KMS-11 (cell line): ENCODE measurements at regions not wholly inside any gene's neighbourhood (a gene's known extent, or its start where the extent isn't known, plus 50 kb on each side); places are given as distances from the start of the nearest gene placed in this dataset.

Experiments
- H2AFZ ChIP-seq: fragments of 200-600 bp; sonication (generic); 2 replicates; pipeline ENCODE4 v1.6.1; 2016; ENCODE audit warnings: antibody characterized with exemption, mixed run types, low read depth
- H3K27ac ChIP-seq: fragments of 200-600 bp; sonication (generic); 2 replicates; pipeline ENCODE4 v1.6.1; 2016; ENCODE audit warnings: mild to moderate bottlenecking, mixed run types
- H3K27me3 ChIP-seq: fragments of 200-600 bp; sonication (generic); 2 replicates; pipeline ENCODE4 v1.6.1; 2017; ENCODE audit warnings: mild to moderate bottlenecking, low read depth, mixed run types, moderate library complexity; ENCODE audit not compliant: insufficient read depth
- H3K36me3 ChIP-seq: fragments of 200-600 bp; sonication (generic); 2 replicates; pipeline ENCODE4 v1.6.1; 2017; ENCODE audit warnings: mild to moderate bottlenecking, mixed run types; ENCODE audit not compliant: insufficient read depth
- H3K4me1 ChIP-seq: fragments of 200-600 bp; sonication (generic); 2 replicates; pipeline ENCODE4 v1.6.1; 2016; ENCODE audit warnings: mild to moderate bottlenecking, low read depth, mixed run types; ENCODE audit not compliant: poor library complexity, severe bottlenecking
- H3K4me2 ChIP-seq: fragments of 200-600 bp; sonication (generic); 2 replicates; pipeline ENCODE4 v1.7.0; 2016; ENCODE audit warnings: mild to moderate bottlenecking, mixed run types
- H3K4me3 ChIP-seq: fragments of 200-600 bp; sonication (generic); IDR thresholded peaks from 2 replicates; pipeline ENCODE4 v1.6.1; 2017; ENCODE audit warnings: low read depth, low read length, mixed read lengths; ENCODE audit not compliant: insufficient read depth
- H3K79me2 ChIP-seq: fragments of 200-600 bp; sonication (generic); 2 replicates; pipeline ENCODE4 v1.6.1; 2016; ENCODE audit warnings: low read depth, mixed run types; ENCODE audit not compliant: insufficient read depth
- H3K9ac ChIP-seq: fragments of 200-600 bp; sonication (generic); 2 replicates; pipeline ENCODE4 v1.6.1; 2016; ENCODE audit warnings: mild to moderate bottlenecking, mixed run types
- H4K20me1 ChIP-seq: fragments of 200-600 bp; sonication (generic); 2 replicates; pipeline ENCODE4 v1.6.1; 2016; ENCODE audit warnings: mild to moderate bottlenecking, mixed run types; ENCODE audit not compliant: insufficient read depth
- TF ChIP-seq, protein P1 (sequence below): fragments of 200-600 bp; sonication (generic); conservative IDR thresholded peaks from 2 replicates; pipeline ENCODE4 v1.6.1; 2017; ENCODE audit warnings: low read depth, mild to moderate bottlenecking, antibody characterized with exemption, low read length, moderate library complexity, mixed read lengths

DNA sequence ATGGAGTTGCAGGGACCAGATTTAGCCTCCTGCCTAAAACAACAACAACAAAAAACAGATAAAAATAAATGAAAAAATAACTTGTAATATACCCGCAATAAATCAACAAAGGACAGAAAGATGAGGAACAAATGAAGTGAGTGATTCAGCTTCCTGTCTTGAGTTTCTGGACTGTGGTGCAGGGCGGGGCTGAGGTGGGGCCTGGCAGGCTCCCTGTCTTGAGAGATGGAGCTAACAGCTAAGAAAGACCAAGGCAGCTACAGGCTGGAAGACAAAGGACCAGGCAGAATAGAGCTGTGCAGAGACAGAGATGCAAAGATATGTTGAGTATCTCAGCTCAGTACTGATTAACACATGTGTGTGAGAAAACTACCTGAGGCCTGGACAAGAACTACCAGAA is 879.2 kb downstream of the AACS start:
- no peak overlapping the region for H3K9ac ChIP-seq
- no peak overlapping the region for H3K4me2 ChIP-seq
- H4K20me1 ChIP-seq: no peaks in the 10 kb centered on the region
- no peak overlapping the region for H3K27ac ChIP-seq
- no peak overlapping the region for H3K4me3 ChIP-seq
- H3K36me3 ChIP-seq: no peaks in the 10 kb centered on the region
- no peaks in the 10 kb centered on the region for H3K79me2 ChIP-seq
- no peak overlapping the region for H2AFZ ChIP-seq
- TF ChIP-seq, protein P1, sequence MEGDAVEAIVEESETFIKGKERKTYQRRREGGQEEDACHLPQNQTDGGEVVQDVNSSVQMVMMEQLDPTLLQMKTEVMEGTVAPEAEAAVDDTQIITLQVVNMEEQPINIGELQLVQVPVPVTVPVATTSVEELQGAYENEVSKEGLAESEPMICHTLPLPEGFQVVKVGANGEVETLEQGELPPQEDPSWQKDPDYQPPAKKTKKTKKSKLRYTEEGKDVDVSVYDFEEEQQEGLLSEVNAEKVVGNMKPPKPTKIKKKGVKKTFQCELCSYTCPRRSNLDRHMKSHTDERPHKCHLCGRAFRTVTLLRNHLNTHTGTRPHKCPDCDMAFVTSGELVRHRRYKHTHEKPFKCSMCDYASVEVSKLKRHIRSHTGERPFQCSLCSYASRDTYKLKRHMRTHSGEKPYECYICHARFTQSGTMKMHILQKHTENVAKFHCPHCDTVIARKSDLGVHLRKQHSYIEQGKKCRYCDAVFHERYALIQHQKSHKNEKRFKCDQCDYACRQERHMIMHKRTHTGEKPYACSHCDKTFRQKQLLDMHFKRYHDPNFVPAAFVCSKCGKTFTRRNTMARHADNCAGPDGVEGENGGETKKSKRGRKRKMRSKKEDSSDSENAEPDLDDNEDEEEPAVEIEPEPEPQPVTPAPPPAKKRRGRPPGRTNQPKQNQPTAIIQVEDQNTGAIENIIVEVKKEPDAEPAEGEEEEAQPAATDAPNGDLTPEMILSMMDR: no peak
- H3K27me3 ChIP-seq: no peaks in the 10 kb centered on the region
- H3K4me1 ChIP-seq: no peaks in the 10 kb centered on the region

DNA sequence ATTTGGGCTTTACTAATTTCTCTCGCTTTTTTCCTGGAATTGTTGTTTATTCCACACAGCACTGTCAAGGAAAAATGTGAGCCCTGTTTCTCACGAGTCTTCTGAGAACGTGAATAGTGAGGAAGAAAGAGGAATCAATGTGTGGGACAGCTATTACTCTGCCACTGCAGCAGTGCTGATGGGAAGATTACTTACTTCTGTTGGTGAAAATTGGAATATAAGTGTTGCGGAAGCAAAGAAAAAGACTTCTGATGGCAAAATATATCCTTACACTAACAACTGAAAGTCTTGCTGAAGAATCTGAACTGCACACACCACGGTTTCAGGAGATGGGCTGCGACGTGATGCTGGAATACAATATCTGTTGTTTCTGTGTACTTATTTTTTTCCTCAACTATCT is 884.2 kb downstream of the AACS start:
- Histone ChIP-seq H3K9ac (no peak overlapping the region), H4K20me1 (no peaks in the 10 kb centered on the region), H3K27me3 (no peaks in the 10 kb centered on the region)

DNA sequence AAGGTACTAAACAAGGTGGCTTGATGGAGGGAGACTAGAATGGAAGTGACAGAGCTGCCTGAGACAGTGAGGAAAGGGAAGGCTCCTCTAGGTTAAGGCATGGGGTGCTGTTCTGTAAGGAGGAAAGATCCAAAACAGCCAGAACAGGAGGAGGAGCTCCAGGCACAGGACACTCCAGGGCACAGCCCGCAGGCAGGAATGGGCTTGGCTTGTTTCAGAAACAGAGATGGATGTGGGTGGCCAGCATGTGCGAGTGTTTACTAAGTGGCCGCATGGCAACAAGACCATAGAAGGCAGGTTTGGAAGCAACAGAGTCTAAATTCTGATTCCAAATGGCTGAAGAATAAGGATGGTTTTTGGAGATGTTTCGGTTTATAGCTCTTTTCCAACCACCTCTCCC is 889.1 kb downstream of the AACS start:
- H3K9ac ChIP-seq: no peak overlapping the region
- H3K27ac ChIP-seq: no peak overlapping the region
- H3K27me3 ChIP-seq: no peaks in the 10 kb centered on the region
- H3K4me3 ChIP-seq: no peak overlapping the region
- no peaks in the 10 kb centered on the region for H3K4me1 ChIP-seq
- H3K36me3 ChIP-seq: no peaks in the 10 kb centered on the region
- no peak overlapping the region for H3K4me2 ChIP-seq
- TF ChIP-seq, protein P1: no peak
- H4K20me1 ChIP-seq: no peaks in the 10 kb centered on the region
- H3K79me2 ChIP-seq: no peaks in the 10 kb centered on the region
- H2AFZ ChIP-seq: no peak overlapping the region

More for the DNA sequence above, 884.2 kb downstream of the AACS start:
- Histone ChIP-seq H3K79me2 (no peaks in the 10 kb centered on the region), H3K4me2 (no peak overlapping the region), H3K27ac (no peak overlapping the region), H2AFZ (no peak overlapping the region), H3K4me3 (no peak overlapping the region), H3K36me3 (no peaks in the 10 kb centered on the region), H3K4me1 (no peaks in the 10 kb centered on the region)
- TF ChIP-seq, protein P1: no peak

DNA sequence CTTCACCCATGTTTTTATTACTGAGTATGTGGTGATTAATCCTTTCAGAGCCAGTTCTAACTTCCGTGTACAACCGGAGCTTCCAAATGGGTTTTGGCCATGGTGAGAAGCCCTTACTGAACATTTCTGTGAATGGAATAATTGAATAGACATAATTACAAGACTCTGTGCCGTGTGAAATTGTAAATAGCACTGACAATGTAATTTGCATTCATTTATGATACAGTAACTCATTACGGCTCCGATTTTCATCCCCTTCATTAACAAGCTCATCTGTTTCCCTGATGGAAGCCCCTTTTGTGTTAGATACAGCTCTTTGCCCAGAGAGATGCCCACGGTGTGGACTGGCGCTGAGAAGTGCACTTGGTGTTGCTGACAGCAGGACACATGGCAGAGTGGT is 891.0 kb downstream of the AACS start:
- Histone ChIP-seq H3K4me3 (no peak overlapping the region), H3K27ac (no peak overlapping the region), H3K36me3 (no peaks in the 10 kb centered on the region), H4K20me1 (no peaks in the 10 kb centered on the region), H3K79me2 (no peaks in the 10 kb centered on the region), H3K27me3 (no peaks in the 10 kb centered on the region), H3K9ac (no peak overlapping the region), H3K4me2 (no peak overlapping the region), H2AFZ (no peak overlapping the region), H3K4me1 (no peaks in the 10 kb centered on the region)
- TF ChIP-seq, protein P1: no peak
